GM19324 (cell line): ENCODE measurements at regions not wholly inside any gene's neighbourhood (a gene's known extent, or its start where the extent isn't known, plus 50 kb on each side); places are given as distances from the start of the nearest gene placed in this dataset.

ENCODE experiments used
- ATAC-seq: cut with Tn5 transposase; IDR thresholded peaks from one replicate; pipeline ENCODE4 v1.9.1; 2021; ENCODE audit warnings: mild to moderate bottlenecking, moderate library complexity; ENCODE audit not compliant: unreplicated experiment, low FRiP score

- peak; percentile 46 for ATAC-seq
Measured at GRCh38 chr18:68623342-68623741, 91.6 kb downstream of the TMX3 start.

- ATAC-seq: no peak
Measured at GRCh38 chr18:68611311-68611710, 103.6 kb downstream of the TMX3 start.

- no peak for ATAC-seq
Measured at GRCh38 chr18:68608851-68609490, 105.9 kb downstream of the TMX3 start.

GRCh38 chr18:68607852-68608251, 107.1 kb downstream of the TMX3 start:
- no peak for ATAC-seq

- ATAC-seq: no peak
Measured at GRCh38 chr18:68604256-68604655, 110.7 kb downstream of the TMX3 start.

- no peak for ATAC-seq
Measured at GRCh38 chr18:68596016-68596415, 118.9 kb downstream of the TMX3 start.

GRCh38 chr18:68588169-68588568, 126.7 kb downstream of the TMX3 start:
- no peak for ATAC-seq

GRCh38 chr18:68583685-68584084, 131.2 kb downstream of the TMX3 start:
- ATAC-seq: no peak

- ATAC-seq: no peak
Measured at GRCh38 chr18:68574311-68574710, 140.6 kb downstream of the TMX3 start.

- ATAC-seq: no peak
Measured at GRCh38 chr18:68569936-68570335, 145.0 kb downstream of the TMX3 start.

GRCh38 chr18:68568364-68569155, 146.3 kb downstream of the TMX3 start:
- ATAC-seq: no peak

GRCh38 chr18:68566991-68567390, 147.9 kb downstream of the TMX3 start:
- ATAC-seq: no peak

GRCh38 chr18:68564961-68565360, 149.9 kb downstream of the TMX3 start:
- no peak for ATAC-seq

- no peak for ATAC-seq
Measured at GRCh38 chr18:68564351-68564750, 150.6 kb downstream of the TMX3 start.

- ATAC-seq: no peak
Measured at GRCh38 chr18:68560128-68560527, 154.8 kb downstream of the TMX3 start.

- no peak for ATAC-seq
Measured at GRCh38 chr18:68557183-68557582, 157.7 kb downstream of the TMX3 start.

GRCh38 chr18:68555879-68556301, 159.0 kb downstream of the TMX3 start:
- ATAC-seq: no peak

GRCh38 chr18:68548904-68549870, 165.7 kb downstream of the TMX3 start:
- ATAC-seq: no peak

GRCh38 chr18:68543344-68543743, 171.6 kb downstream of the TMX3 start:
- no peak for ATAC-seq

- no peak for ATAC-seq
Measured at GRCh38 chr18:68542846-68543245, 172.1 kb downstream of the TMX3 start.

- ATAC-seq: no peak
Measured at GRCh38 chr18:68533641-68534040, 181.3 kb downstream of the TMX3 start.
